ENCODE measurements at regions not wholly inside any gene's neighbourhood (a gene's known extent, or its start where the extent isn't known, plus 50 kb on each side); places are given as distances from the start of the nearest gene placed in this dataset.

DNA sequence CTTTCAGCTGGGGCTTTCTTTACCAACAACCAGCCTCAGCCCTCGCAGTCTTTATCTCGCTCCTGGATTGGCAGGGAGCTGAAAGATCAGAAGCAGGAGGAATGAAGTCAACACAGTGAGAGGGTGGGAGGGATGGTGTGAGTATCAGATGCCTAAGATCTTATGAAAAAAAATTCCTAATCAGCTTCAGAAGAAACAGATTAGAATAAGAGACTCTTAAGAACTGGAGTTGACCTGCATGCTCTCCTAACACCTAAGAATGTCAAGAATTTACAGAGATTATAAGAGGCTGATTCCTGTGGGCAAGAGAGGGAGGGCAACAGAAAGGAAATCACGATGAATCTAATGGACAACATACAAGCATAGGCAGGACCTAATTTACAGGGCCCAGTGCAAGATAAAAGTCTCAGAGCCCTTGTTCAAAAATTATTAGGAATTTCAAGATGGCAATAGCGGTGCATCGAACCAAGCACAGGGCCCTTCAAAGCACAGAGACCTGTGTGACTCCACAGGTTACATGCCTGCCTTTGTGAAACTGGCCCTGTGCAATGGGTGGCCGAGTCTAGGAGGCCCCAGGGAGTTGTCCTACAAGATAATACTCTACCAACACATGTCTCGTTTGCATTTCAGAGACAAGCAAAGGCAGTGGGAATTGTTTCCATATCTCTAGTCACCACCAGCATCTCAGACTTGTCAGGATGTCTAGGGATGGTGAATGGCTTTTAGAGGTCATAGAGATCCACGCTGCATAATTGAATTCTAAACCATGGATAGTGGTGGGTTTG lies 65.3 kb upstream of the PPP2R5A start:
- Histone ChIP-seq H3K4me3 (ENCODE audit: low read length in 2 of 2) (no peak overlapping the region), H3K9me3 (ENCODE audit: control insufficient read depth in 2 of 2, low read length in 2 of 2) (no peaks in the 10 kb centered on the region), H3K27me3 (ENCODE audit: control insufficient read depth in 2 of 2, insufficient read depth in 2 of 2, low read length in 2 of 2) (no peaks in the 10 kb centered on the region), H3K9ac (ENCODE audit: low read depth in 1 of 2, low read length in 2 of 2) (no peak overlapping the region), H3K27ac (ENCODE audit: low read depth in 2 of 2, low read length in 2 of 2) (no peak overlapping the region), H3K4me1 (ENCODE audit: control insufficient read depth in 2 of 2, insufficient read depth in 2 of 2, low read length in 2 of 2) (peaks cover 2 to 11% of the 10 kb centered on the region in 2 donors), H3K36me3 (ENCODE audit: control insufficient read depth in 2 of 2, insufficient read depth in 2 of 2, low read length in 2 of 2) (no peaks in the 10 kb centered on the region)

DNA sequence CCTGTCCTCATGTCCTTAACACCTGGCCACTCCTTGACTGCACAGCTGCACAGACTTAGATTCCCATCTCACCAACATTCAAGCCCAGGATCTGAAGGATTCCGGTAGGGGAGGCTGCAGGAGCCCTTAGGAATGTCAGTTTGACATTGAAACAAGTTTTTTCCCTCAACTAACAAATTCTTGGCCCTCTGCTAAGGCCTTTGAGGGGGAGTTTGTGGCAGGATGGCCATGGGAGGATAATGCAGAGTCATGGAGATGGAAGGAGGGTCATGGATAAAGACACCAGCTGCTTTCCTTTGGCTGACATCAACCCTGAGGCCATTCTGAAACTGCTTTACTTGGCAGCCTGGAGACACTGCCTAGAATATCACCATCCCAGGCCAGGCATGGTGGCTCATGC lies 63.4 kb upstream of the PPP2R5A start:
- peaks cover 0 to 9% of the 10 kb centered on the region in 2 donors for H3K4me1 ChIP-seq (ENCODE audit: control insufficient read depth in 2 of 2, insufficient read depth in 2 of 2, low read length in 2 of 2)
- no peak overlapping the region for H3K9ac ChIP-seq (ENCODE audit: low read depth in 1 of 2, low read length in 2 of 2)
- H3K4me3 ChIP-seq (ENCODE audit: low read length in 2 of 2), result no peak overlapping the region
- H3K9me3 ChIP-seq (ENCODE audit: control insufficient read depth in 2 of 2, low read length in 2 of 2), result no peaks in the 10 kb centered on the region
- no peaks in the 10 kb centered on the region for H3K27me3 ChIP-seq (ENCODE audit: control insufficient read depth in 2 of 2, insufficient read depth in 2 of 2, low read length in 2 of 2)
- no peaks in the 10 kb centered on the region for H3K36me3 ChIP-seq (ENCODE audit: control insufficient read depth in 2 of 2, insufficient read depth in 2 of 2, low read length in 2 of 2)
- H3K27ac ChIP-seq (ENCODE audit: low read depth in 2 of 2, low read length in 2 of 2), result no peak overlapping the region

DNA sequence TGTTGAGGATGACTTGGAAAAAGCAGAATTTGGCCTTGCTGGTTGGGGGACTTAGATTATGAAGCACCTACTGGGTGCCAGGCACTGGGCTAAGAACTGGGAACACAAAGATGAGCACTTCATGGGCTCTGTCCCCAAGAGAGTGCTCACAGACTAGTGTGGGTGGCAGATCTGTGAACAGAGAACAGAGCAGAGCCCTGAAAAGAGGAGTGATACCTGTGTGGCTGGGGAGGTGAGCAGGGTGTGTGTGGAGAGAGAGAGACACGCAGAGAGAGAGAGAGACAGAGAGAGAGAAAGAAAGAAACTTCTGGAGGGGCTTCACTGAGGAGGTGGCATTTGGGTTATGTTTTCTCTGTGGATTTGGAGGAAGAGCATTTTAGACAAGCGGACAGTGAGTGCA lies 61.1 kb upstream of the PPP2R5A start:
- Histone ChIP-seq H3K9ac (ENCODE audit: low read depth in 1 of 2, low read length in 2 of 2) (no peak overlapping the region), H3K4me3 (ENCODE audit: low read length in 2 of 2) (no peak overlapping the region), H3K27ac (ENCODE audit: low read depth in 2 of 2, low read length in 2 of 2) (no peak overlapping the region), H3K27me3 (ENCODE audit: control insufficient read depth in 2 of 2, insufficient read depth in 2 of 2, low read length in 2 of 2) (no peaks in the 10 kb centered on the region), H3K36me3 (ENCODE audit: control insufficient read depth in 2 of 2, insufficient read depth in 2 of 2, low read length in 2 of 2) (no peaks in the 10 kb centered on the region), H3K9me3 (ENCODE audit: control insufficient read depth in 2 of 2, low read length in 2 of 2) (no peaks in the 10 kb centered on the region), H3K4me1 (ENCODE audit: control insufficient read depth in 2 of 2, insufficient read depth in 2 of 2, low read length in 2 of 2) (peaks cover 0 to 5% of the 10 kb centered on the region in 2 donors)

DNA sequence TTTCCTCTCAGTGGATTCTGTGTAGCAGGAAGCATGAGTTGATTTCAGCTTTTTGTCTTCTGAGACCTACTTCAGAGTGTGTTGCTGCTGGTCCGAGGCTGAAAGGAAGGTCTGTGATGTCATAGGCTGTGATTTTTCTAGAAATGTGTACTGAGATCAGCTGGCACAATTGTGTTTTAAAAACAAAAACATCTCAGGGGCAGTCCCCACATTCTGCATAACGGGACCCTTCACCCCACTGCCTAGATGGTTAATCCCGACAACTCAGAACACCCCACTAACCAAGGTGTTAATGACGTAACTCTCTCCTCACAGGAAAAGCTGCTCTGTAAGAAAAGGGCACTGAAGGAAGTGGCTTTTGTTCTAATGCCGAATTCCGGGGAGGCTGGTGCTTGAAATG lies 59.8 kb upstream of the PPP2R5A start:
- Histone ChIP-seq H3K27me3 (ENCODE audit: control insufficient read depth in 2 of 2, insufficient read depth in 2 of 2, low read length in 2 of 2) (no peaks in the 10 kb centered on the region), H3K9me3 (ENCODE audit: control insufficient read depth in 2 of 2, low read length in 2 of 2) (no peaks in the 10 kb centered on the region), H3K9ac (ENCODE audit: low read depth in 1 of 2, low read length in 2 of 2) (no peak overlapping the region), H3K4me3 (ENCODE audit: low read length in 2 of 2) (no peak overlapping the region), H3K36me3 (ENCODE audit: control insufficient read depth in 2 of 2, insufficient read depth in 2 of 2, low read length in 2 of 2) (no peaks in the 10 kb centered on the region), H3K4me1 (ENCODE audit: control insufficient read depth in 2 of 2, insufficient read depth in 2 of 2, low read length in 2 of 2) (peaks cover 0 to 5% of the 10 kb centered on the region in 2 donors), H3K27ac (ENCODE audit: low read depth in 2 of 2, low read length in 2 of 2) (no peak overlapping the region)

DNA sequence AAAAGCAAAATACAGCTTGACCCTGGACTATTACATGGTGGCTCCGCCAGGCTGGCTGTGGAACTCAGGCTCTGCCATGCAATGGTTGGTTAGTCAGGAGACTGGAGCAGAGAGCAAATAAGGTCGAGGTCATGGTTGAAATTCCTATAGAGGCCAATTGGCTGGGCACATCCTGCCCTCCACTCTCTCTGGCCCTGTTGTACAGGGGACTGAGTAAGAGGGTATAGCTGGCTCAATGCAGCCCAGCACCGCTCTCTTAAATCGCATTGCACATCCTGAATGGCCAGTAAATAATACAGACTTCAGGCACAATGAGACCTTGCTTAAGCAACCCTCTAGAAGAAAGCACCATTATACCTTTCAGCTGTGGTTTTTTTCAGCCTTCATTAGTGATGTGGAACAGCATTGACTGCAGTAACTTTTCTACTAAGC lies 59.3 kb upstream of the PPP2R5A start:
- H3K36me3 ChIP-seq (ENCODE audit: control insufficient read depth in 2 of 2, insufficient read depth in 2 of 2, low read length in 2 of 2), result no peaks in the 10 kb centered on the region
- H3K27me3 ChIP-seq (ENCODE audit: control insufficient read depth in 2 of 2, insufficient read depth in 2 of 2, low read length in 2 of 2), result no peaks in the 10 kb centered on the region
- H3K4me1 ChIP-seq (ENCODE audit: control insufficient read depth in 2 of 2, insufficient read depth in 2 of 2, low read length in 2 of 2), result peaks cover 0 to 5% of the 10 kb centered on the region in 2 donors
- H3K27ac ChIP-seq (ENCODE audit: low read depth in 2 of 2, low read length in 2 of 2), result no peak overlapping the region
- no peak overlapping the region for H3K9ac ChIP-seq (ENCODE audit: low read depth in 1 of 2, low read length in 2 of 2)
- no peak overlapping the region for H3K4me3 ChIP-seq (ENCODE audit: low read length in 2 of 2)
- H3K9me3 ChIP-seq (ENCODE audit: control insufficient read depth in 2 of 2, low read length in 2 of 2), result no peaks in the 10 kb centered on the region

DNA sequence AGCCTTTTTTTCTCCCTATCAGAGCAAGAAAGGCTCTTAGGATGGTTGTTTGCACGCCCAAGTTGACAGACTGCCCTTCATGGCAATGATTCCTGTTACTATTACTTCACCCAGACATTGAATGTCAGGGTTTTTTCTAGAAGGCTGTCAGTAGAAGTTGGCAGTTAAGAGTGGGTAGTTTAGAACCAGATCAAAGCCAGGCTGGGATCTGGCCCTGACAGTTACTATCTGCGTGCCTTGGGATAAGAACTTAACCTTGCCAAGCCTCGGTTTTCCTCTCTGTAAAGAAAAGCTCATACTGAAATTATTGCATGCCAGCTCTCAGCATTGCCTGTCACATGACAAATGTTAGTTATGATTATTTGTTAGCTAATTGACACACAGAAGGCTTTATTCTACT lies 58.7 kb upstream of the PPP2R5A start:
- Histone ChIP-seq H3K9me3 (ENCODE audit: control insufficient read depth in 2 of 2, low read length in 2 of 2) (no peaks in the 10 kb centered on the region), H3K27ac (ENCODE audit: low read depth in 2 of 2, low read length in 2 of 2) (no peak overlapping the region), H3K4me3 (ENCODE audit: low read length in 2 of 2) (no peak overlapping the region), H3K9ac (ENCODE audit: low read depth in 1 of 2, low read length in 2 of 2) (no peak overlapping the region), H3K27me3 (ENCODE audit: control insufficient read depth in 2 of 2, insufficient read depth in 2 of 2, low read length in 2 of 2) (no peaks in the 10 kb centered on the region), H3K36me3 (ENCODE audit: control insufficient read depth in 2 of 2, insufficient read depth in 2 of 2, low read length in 2 of 2) (no peaks in the 10 kb centered on the region), H3K4me1 (ENCODE audit: control insufficient read depth in 2 of 2, insufficient read depth in 2 of 2, low read length in 2 of 2) (peaks cover 0 to 5% of the 10 kb centered on the region in 2 donors)

DNA sequence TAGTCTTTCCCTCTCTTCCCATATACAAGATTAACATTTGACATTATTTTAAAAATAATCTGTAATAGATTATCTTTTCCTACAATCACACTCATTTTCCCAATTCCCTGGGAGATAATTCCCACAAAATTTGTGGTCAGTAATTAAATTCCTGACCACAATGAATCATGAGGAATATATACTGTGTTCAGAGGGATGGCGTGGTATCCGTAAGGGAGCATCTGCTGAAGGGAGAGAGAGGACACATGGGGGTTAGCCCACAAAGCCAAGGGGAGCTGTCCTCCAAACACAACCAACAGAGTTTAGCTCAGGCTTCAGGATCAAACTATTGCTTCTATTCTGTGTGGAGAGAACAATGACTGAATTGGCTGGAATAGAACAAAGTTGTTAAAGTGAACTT lies 57.1 kb upstream of the PPP2R5A start:
- Histone ChIP-seq H3K4me1 (ENCODE audit: control insufficient read depth in 2 of 2, insufficient read depth in 2 of 2, low read length in 2 of 2) (peaks cover 0 to 5% of the 10 kb centered on the region in 2 donors), H3K4me3 (ENCODE audit: low read length in 2 of 2) (no peak overlapping the region), H3K9me3 (ENCODE audit: control insufficient read depth in 2 of 2, low read length in 2 of 2) (no peaks in the 10 kb centered on the region), H3K27ac (ENCODE audit: low read depth in 2 of 2, low read length in 2 of 2) (no peak overlapping the region), H3K27me3 (ENCODE audit: control insufficient read depth in 2 of 2, insufficient read depth in 2 of 2, low read length in 2 of 2) (no peaks in the 10 kb centered on the region), H3K36me3 (ENCODE audit: control insufficient read depth in 2 of 2, insufficient read depth in 2 of 2, low read length in 2 of 2) (no peaks in the 10 kb centered on the region), H3K9ac (ENCODE audit: low read depth in 1 of 2, low read length in 2 of 2) (no peak overlapping the region)

DNA sequence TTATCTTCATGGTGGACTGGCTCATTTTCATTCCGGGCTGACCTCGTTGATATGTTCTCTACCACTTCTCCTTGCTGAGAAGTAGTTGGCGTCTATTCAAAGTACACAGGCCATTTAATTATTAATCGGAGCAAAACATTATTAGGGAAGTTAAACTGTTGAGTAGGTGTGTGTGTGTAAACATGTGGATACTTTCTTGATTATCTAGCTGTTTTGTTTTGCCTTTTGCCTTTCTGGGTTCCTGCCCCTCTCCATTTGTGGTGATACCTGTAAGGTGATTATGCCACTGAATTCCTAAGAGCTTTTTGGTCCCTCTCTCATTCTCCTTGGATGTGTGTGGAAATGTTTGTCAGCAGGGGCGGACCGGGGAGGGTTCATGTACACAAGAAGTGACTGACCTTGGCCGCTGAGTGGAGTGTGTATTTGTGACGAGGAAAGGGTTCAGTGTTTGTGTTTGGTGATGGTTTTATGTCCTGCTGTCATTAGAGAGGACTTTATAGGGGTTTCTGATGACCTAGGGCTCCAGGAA lies 56.6 kb upstream of the PPP2R5A start:
- H3K36me3 ChIP-seq (ENCODE audit: control insufficient read depth in 2 of 2, insufficient read depth in 2 of 2, low read length in 2 of 2), result no peaks in the 10 kb centered on the region
- no peak overlapping the region for H3K4me3 ChIP-seq (ENCODE audit: low read length in 2 of 2)
- no peaks in the 10 kb centered on the region for H3K27me3 ChIP-seq (ENCODE audit: control insufficient read depth in 2 of 2, insufficient read depth in 2 of 2, low read length in 2 of 2)
- no peaks in the 10 kb centered on the region for H3K9me3 ChIP-seq (ENCODE audit: control insufficient read depth in 2 of 2, low read length in 2 of 2)
- no peak overlapping the region for H3K27ac ChIP-seq (ENCODE audit: low read depth in 2 of 2, low read length in 2 of 2)
- no peak overlapping the region for H3K9ac ChIP-seq (ENCODE audit: low read depth in 1 of 2, low read length in 2 of 2)
- H3K4me1 ChIP-seq (ENCODE audit: control insufficient read depth in 2 of 2, insufficient read depth in 2 of 2, low read length in 2 of 2), result peaks cover 0 to 5% of the 10 kb centered on the region in 2 donors

DNA sequence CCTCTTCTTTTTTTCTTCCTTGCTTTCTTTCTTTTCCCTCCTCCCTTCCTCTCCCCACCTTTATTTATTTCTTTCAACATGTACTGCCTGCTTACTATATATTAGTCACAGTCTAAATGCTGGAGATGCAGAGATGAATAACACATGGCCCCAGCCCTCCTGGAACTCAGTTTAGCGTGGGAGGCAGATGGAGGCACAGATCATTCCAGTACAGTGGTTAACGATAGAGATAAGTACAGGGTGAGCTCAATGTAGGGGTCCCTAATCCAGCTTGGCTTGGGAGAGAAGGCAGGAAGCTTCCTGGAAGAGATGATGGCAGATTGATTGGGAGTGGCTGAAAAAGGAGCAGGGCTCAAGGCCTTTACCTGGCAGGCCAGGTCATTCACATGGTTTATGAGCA lies 55.6 kb upstream of the PPP2R5A start:
- H3K36me3 ChIP-seq (ENCODE audit: control insufficient read depth in 2 of 2, insufficient read depth in 2 of 2, low read length in 2 of 2), result no peaks in the 10 kb centered on the region
- H3K27me3 ChIP-seq (ENCODE audit: control insufficient read depth in 2 of 2, insufficient read depth in 2 of 2, low read length in 2 of 2), result no peaks in the 10 kb centered on the region
- H3K27ac ChIP-seq (ENCODE audit: low read depth in 2 of 2, low read length in 2 of 2), result no peak overlapping the region
- H3K9me3 ChIP-seq (ENCODE audit: control insufficient read depth in 2 of 2, low read length in 2 of 2), result no peaks in the 10 kb centered on the region
- no peak overlapping the region for H3K9ac ChIP-seq (ENCODE audit: low read depth in 1 of 2, low read length in 2 of 2)
- H3K4me3 ChIP-seq (ENCODE audit: low read length in 2 of 2), result no peak overlapping the region
- H3K4me1 ChIP-seq (ENCODE audit: control insufficient read depth in 2 of 2, insufficient read depth in 2 of 2, low read length in 2 of 2), result peaks cover 3 to 5% of the 10 kb centered on the region in 2 donors

DNA sequence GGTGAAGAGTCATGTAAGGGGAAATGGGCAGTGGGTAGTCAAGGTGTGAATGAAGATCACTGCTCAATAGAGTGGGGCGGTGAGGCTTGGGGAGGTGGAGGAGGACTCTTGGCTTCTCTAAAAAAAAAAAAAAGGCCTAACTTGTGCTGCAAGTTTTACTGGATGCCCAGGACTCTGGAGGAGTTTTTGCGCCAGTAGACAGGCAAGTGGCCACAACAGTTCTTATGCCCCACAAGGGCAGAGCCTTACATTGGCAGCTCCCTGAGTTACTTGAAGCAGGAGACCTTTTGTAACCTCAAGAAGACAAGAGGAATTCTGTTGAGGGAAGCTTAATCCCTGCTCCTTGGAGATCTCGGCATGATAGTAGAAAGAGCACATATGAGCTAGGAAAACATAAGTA lies 54.9 kb upstream of the PPP2R5A start:
- H3K36me3 ChIP-seq (ENCODE audit: control insufficient read depth in 2 of 2, insufficient read depth in 2 of 2, low read length in 2 of 2), result no peaks in the 10 kb centered on the region
- H3K27ac ChIP-seq (ENCODE audit: low read depth in 2 of 2, low read length in 2 of 2), result no peak overlapping the region
- no peak overlapping the region for H3K4me3 ChIP-seq (ENCODE audit: low read length in 2 of 2)
- H3K9ac ChIP-seq (ENCODE audit: low read depth in 1 of 2, low read length in 2 of 2), result no peak overlapping the region
- no peaks in the 10 kb centered on the region for H3K9me3 ChIP-seq (ENCODE audit: control insufficient read depth in 2 of 2, low read length in 2 of 2)
- no peaks in the 10 kb centered on the region for H3K27me3 ChIP-seq (ENCODE audit: control insufficient read depth in 2 of 2, insufficient read depth in 2 of 2, low read length in 2 of 2)
- H3K4me1 ChIP-seq (ENCODE audit: control insufficient read depth in 2 of 2, insufficient read depth in 2 of 2, low read length in 2 of 2), result peaks cover 3 to 5% of the 10 kb centered on the region in 2 donors

All from mucosa of rectum (tissue), 2 donors.